ENCODE measurements at regions not wholly inside any gene's neighbourhood (a gene's known extent, or its start where the extent isn't known, plus 50 kb on each side); places are given as distances from the start of the nearest gene placed in this dataset.

GRCh38 chr19:29323440-29324290, 110.7 kb upstream of the UQCRFS1 start:
- no peak overlapping the region for H2BK120ac ChIP-seq (ENCODE audit: low read depth, low read length)
- no peak overlapping the region for H3K23ac ChIP-seq (ENCODE audit: low read depth, low read length, poor library complexity)
- peaks cover 0 to 2% of the 10 kb centered on the region in 2 donors for H3K4me1 ChIP-seq (ENCODE audit: control insufficient read depth in 2 of 2, insufficient read depth in 1 of 2, low read depth in 1 of 2, low read length in 2 of 2)
- no peak overlapping the region for H3K4me2 ChIP-seq (ENCODE audit: insufficient read depth, low read length, poor library complexity, severe bottlenecking)
- no peak overlapping the region for H2BK5ac ChIP-seq (ENCODE audit: low read length)
- H2AK5ac ChIP-seq (ENCODE audit: low read depth, low read length), result no peak overlapping the region
- peak overlapping the region; percentile 33 for H3K14ac ChIP-seq (ENCODE audit: low read length)
- no peak overlapping the region for H4K91ac ChIP-seq (ENCODE audit: low read depth, low read length, poor library complexity)
- H4K8ac ChIP-seq (ENCODE audit: low read depth, low read length), result no peak overlapping the region
- H3K9me3 ChIP-seq (replicated peaks in 1 of 2; ENCODE audit: control insufficient read depth in 2 of 2, insufficient read depth in 1 of 2, low read depth in 1 of 2, low read length in 2 of 2), result peaks cover 0 to 2% of the 10 kb centered on the region in 2 donors
- no peak overlapping the region for H3K4ac ChIP-seq (ENCODE audit: low read length)
- H3K18ac ChIP-seq (ENCODE audit: low read length), result peak overlapping the region; percentile 49
- H3K36me3 ChIP-seq (replicated peaks in 1 of 2; ENCODE audit: control insufficient read depth in 2 of 2, insufficient read depth in 2 of 2, low read length in 2 of 2), result no peaks in the 10 kb centered on the region
- H2BK12ac ChIP-seq (ENCODE audit: low read length), result no peak overlapping the region
- no peak overlapping the region for H3K27ac ChIP-seq (replicated peaks; ENCODE audit: low read length)
- H2BK15ac ChIP-seq (ENCODE audit: low read length), result no peak overlapping the region
- WGBS, 2 donors (ENCODE audit: extremely low coverage in 2 of 2, insufficient read length in 2 of 2, insufficient replicate concordance in 1 of 2), result no CpG with 5 or more reads among the region's 15 CpGs
- H3K9ac ChIP-seq (ENCODE audit: low read depth, low read length, poor library complexity), result peak overlapping the region; percentile 33
- DNase-seq (ENCODE audit: low spot score), result no peak
- peak overlapping the region in 1 of 2 donors; percentile 18 for H3K4me3 ChIP-seq (ENCODE audit: low read length in 2 of 2)
- no peak overlapping the region for H2AFZ ChIP-seq (ENCODE audit: low read length)
- H3K27me3 ChIP-seq (ENCODE audit: control insufficient read depth in 3 of 3, insufficient read depth in 3 of 3, low read depth in 1 of 3, low read length in 3 of 3), result peaks cover 0 to 12% (median 0%) of the 10 kb centered on the region in 3 experiments
- no peaks in the 10 kb centered on the region for H3K79me1 ChIP-seq (ENCODE audit: low read depth, low read length)

- no CpG with 5 or more reads among the region's 8 CpGs for WGBS, 2 donors (ENCODE audit: extremely low coverage in 2 of 2, insufficient read length in 2 of 2, insufficient replicate concordance in 1 of 2)
- peak overlapping the region in 1 of 2 donors; percentile 18 for H3K4me3 ChIP-seq (ENCODE audit: low read length in 2 of 2)
- H2BK120ac ChIP-seq (ENCODE audit: low read depth, low read length), result no peak overlapping the region
- H3K79me1 ChIP-seq (ENCODE audit: low read depth, low read length), result no peaks in the 10 kb centered on the region
- no peak overlapping the region for H3K18ac ChIP-seq (ENCODE audit: low read length)
- H3K4ac ChIP-seq (ENCODE audit: low read length), result no peak overlapping the region
- DNase-seq (ENCODE audit: low spot score), result no peak
- peaks cover 0 to 2% of the 10 kb centered on the region in 2 donors for H3K4me1 ChIP-seq (ENCODE audit: control insufficient read depth in 2 of 2, insufficient read depth in 1 of 2, low read depth in 1 of 2, low read length in 2 of 2)
- no peak overlapping the region for H3K9ac ChIP-seq (ENCODE audit: low read depth, low read length, poor library complexity)
- H4K91ac ChIP-seq (ENCODE audit: low read depth, low read length, poor library complexity), result no peak overlapping the region
- H3K14ac ChIP-seq (ENCODE audit: low read length), result no peak overlapping the region
- H2BK12ac ChIP-seq (ENCODE audit: low read length), result no peak overlapping the region
- H3K23ac ChIP-seq (ENCODE audit: low read depth, low read length, poor library complexity), result no peak overlapping the region
- H2AFZ ChIP-seq (ENCODE audit: low read length), result no peak overlapping the region
- H2BK5ac ChIP-seq (ENCODE audit: low read length), result no peak overlapping the region
- H2BK15ac ChIP-seq (ENCODE audit: low read length), result no peak overlapping the region
- H4K8ac ChIP-seq (ENCODE audit: low read depth, low read length), result no peak overlapping the region
- H3K36me3 ChIP-seq (replicated peaks in 1 of 2; ENCODE audit: control insufficient read depth in 2 of 2, insufficient read depth in 2 of 2, low read length in 2 of 2), result no peaks in the 10 kb centered on the region
- peaks cover 0 to 2% of the 10 kb centered on the region in 2 donors for H3K9me3 ChIP-seq (replicated peaks in 1 of 2; ENCODE audit: control insufficient read depth in 2 of 2, insufficient read depth in 1 of 2, low read depth in 1 of 2, low read length in 2 of 2)
- no peak overlapping the region for H3K4me2 ChIP-seq (ENCODE audit: insufficient read depth, low read length, poor library complexity, severe bottlenecking)
- no peak overlapping the region for H2AK5ac ChIP-seq (ENCODE audit: low read depth, low read length)
- H3K27me3 ChIP-seq (ENCODE audit: control insufficient read depth in 3 of 3, insufficient read depth in 3 of 3, low read depth in 1 of 3, low read length in 3 of 3), result peaks cover 0 to 12% (median 0%) of the 10 kb centered on the region in 3 experiments
- H3K27ac ChIP-seq (replicated peaks; ENCODE audit: low read length), result no peak overlapping the region
Measured at GRCh38 chr19:29324291-29324680, 111.3 kb upstream of the UQCRFS1 start.

GRCh38 chr19:29324717-29325116, 111.8 kb upstream of the UQCRFS1 start:
- no peak overlapping the region for H3K27ac ChIP-seq (replicated peaks; ENCODE audit: low read length)

GRCh38 chr19:29325241-29325975, 112.5 kb upstream of the UQCRFS1 start:
- peaks cover 0 to 12% (median 0%) of the 10 kb centered on the region in 3 experiments for H3K27me3 ChIP-seq (ENCODE audit: control insufficient read depth in 3 of 3, insufficient read depth in 3 of 3, low read depth in 1 of 3, low read length in 3 of 3)
- no peak overlapping the region for H3K4me2 ChIP-seq (ENCODE audit: insufficient read depth, low read length, poor library complexity, severe bottlenecking)
- no peak overlapping the region for H2AK5ac ChIP-seq (ENCODE audit: low read depth, low read length)
- no peak overlapping the region for H2BK120ac ChIP-seq (ENCODE audit: low read depth, low read length)
- no peak overlapping the region for H3K14ac ChIP-seq (ENCODE audit: low read length)
- H3K9ac ChIP-seq (ENCODE audit: low read depth, low read length, poor library complexity), result peak overlapping the region; percentile 32
- no peak overlapping the region for H4K8ac ChIP-seq (ENCODE audit: low read depth, low read length)
- no peaks in the 10 kb centered on the region for H3K36me3 ChIP-seq (replicated peaks in 1 of 2; ENCODE audit: control insufficient read depth in 2 of 2, insufficient read depth in 2 of 2, low read length in 2 of 2)
- H2BK5ac ChIP-seq (ENCODE audit: low read length), result no peak overlapping the region
- no peak overlapping the region for H3K18ac ChIP-seq (ENCODE audit: low read length)
- H2AFZ ChIP-seq (ENCODE audit: low read length), result no peak overlapping the region
- peaks cover 0 to 2% of the 10 kb centered on the region in 2 donors for H3K9me3 ChIP-seq (replicated peaks in 1 of 2; ENCODE audit: control insufficient read depth in 2 of 2, insufficient read depth in 1 of 2, low read depth in 1 of 2, low read length in 2 of 2)
- no peak overlapping the region for H3K23ac ChIP-seq (ENCODE audit: low read depth, low read length, poor library complexity)
- no peak overlapping the region for H3K27ac ChIP-seq (replicated peaks; ENCODE audit: low read length)
- WGBS, 2 donors (ENCODE audit: extremely low coverage in 2 of 2, insufficient read length in 2 of 2, insufficient replicate concordance in 1 of 2), result no CpG with 5 or more reads among the region's 11 CpGs
- no peak overlapping the region for H2BK15ac ChIP-seq (ENCODE audit: low read length)
- no peaks in the 10 kb centered on the region for H3K79me1 ChIP-seq (ENCODE audit: low read depth, low read length)
- no peak overlapping the region for H3K4me3 ChIP-seq (ENCODE audit: low read length in 2 of 2)
- no peak overlapping the region for H3K4ac ChIP-seq (ENCODE audit: low read length)
- no peak for DNase-seq (ENCODE audit: low spot score)
- H3K4me1 ChIP-seq (ENCODE audit: control insufficient read depth in 2 of 2, insufficient read depth in 1 of 2, low read depth in 1 of 2, low read length in 2 of 2), result peaks cover 0 to 2% of the 10 kb centered on the region in 2 donors
- H4K91ac ChIP-seq (ENCODE audit: low read depth, low read length, poor library complexity), result no peak overlapping the region
- no peak overlapping the region for H2BK12ac ChIP-seq (ENCODE audit: low read length)

More at GRCh38 chr19:29324717-29325116, 111.8 kb upstream of the UQCRFS1 start:
- no peak overlapping the region for H2BK120ac ChIP-seq (ENCODE audit: low read depth, low read length)
- H2BK5ac ChIP-seq (ENCODE audit: low read length), result no peak overlapping the region
- no peak overlapping the region for H2BK12ac ChIP-seq (ENCODE audit: low read length)
- H4K91ac ChIP-seq (ENCODE audit: low read depth, low read length, poor library complexity), result no peak overlapping the region
- H3K23ac ChIP-seq (ENCODE audit: low read depth, low read length, poor library complexity), result no peak overlapping the region
- H2BK15ac ChIP-seq (ENCODE audit: low read length), result no peak overlapping the region
- H3K14ac ChIP-seq (ENCODE audit: low read length), result no peak overlapping the region
- H3K9ac ChIP-seq (ENCODE audit: low read depth, low read length, poor library complexity), result no peak overlapping the region
- H2AK5ac ChIP-seq (ENCODE audit: low read depth, low read length), result no peak overlapping the region
- peaks cover 0 to 2% of the 10 kb centered on the region in 2 donors for H3K9me3 ChIP-seq (replicated peaks in 1 of 2; ENCODE audit: control insufficient read depth in 2 of 2, insufficient read depth in 1 of 2, low read depth in 1 of 2, low read length in 2 of 2)
- peaks cover 0 to 2% of the 10 kb centered on the region in 2 donors for H3K4me1 ChIP-seq (ENCODE audit: control insufficient read depth in 2 of 2, insufficient read depth in 1 of 2, low read depth in 1 of 2, low read length in 2 of 2)
- H3K4me3 ChIP-seq (ENCODE audit: low read length in 2 of 2), result no peak overlapping the region
- no CpG with 5 or more reads among the region's 6 CpGs for WGBS, 2 donors (ENCODE audit: extremely low coverage in 2 of 2, insufficient read length in 2 of 2, insufficient replicate concordance in 1 of 2)
- H3K36me3 ChIP-seq (replicated peaks in 1 of 2; ENCODE audit: control insufficient read depth in 2 of 2, insufficient read depth in 2 of 2, low read length in 2 of 2), result no peaks in the 10 kb centered on the region
- H3K27me3 ChIP-seq (ENCODE audit: control insufficient read depth in 3 of 3, insufficient read depth in 3 of 3, low read depth in 1 of 3, low read length in 3 of 3), result peaks cover 0 to 12% (median 0%) of the 10 kb centered on the region in 3 experiments
- no peak overlapping the region for H3K18ac ChIP-seq (ENCODE audit: low read length)
- H3K4me2 ChIP-seq (ENCODE audit: insufficient read depth, low read length, poor library complexity, severe bottlenecking), result no peak overlapping the region
- H2AFZ ChIP-seq (ENCODE audit: low read length), result no peak overlapping the region
- H3K79me1 ChIP-seq (ENCODE audit: low read depth, low read length), result no peaks in the 10 kb centered on the region
- no peak overlapping the region for H3K4ac ChIP-seq (ENCODE audit: low read length)
- no peak for DNase-seq (ENCODE audit: low spot score)
- H4K8ac ChIP-seq (ENCODE audit: low read depth, low read length), result no peak overlapping the region

Measured in neuronal stem cell (in vitro differentiated cells).